ENCODE measurements at regions not wholly inside any gene's neighbourhood (a gene's known extent, or its start where the extent isn't known, plus 50 kb on each side); places are given as distances from the start of the nearest gene placed in this dataset.

DNA sequence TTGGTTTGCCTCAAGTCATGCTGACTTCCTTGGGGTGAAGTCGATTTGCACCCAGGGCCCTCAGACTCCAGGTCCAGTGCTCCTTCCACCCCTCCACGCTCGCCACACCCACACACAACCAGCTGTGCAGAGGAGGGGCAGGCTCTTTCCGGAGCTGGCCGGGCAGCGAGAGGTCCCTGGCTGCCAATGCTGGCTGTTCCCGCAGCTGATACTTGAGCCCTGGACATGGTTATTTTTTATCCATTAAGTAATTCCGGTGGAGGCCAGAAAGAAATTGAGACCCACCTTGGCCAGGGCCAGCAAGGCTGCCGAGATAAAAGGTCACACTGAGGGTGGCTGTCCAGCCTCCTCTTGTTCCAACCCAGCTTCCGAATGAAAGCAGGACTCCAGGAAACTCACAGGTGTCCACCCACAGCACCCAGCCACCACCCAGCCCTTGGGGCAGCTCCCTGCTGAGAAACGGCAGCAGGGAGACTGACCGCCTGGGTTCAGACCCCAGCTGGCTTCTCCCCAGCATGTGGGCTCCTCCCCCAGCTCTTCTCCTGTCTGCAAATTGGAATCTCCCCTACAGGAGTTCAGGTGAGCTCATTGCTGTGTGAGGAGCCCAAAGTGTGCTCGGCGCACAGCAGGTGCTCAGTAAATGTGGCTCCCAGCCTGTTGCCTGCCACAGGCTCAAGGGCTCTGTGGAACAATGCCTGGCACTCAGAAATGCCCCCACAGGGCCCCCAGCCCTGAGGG, 77.8 kb downstream of the PDGFA start:
- Histone ChIP-seq H3K36me3 (replicated peaks) (no peaks in the 10 kb centered on the region), H3K4me3 (no peak overlapping the region), H3K4me1 (no peaks in the 10 kb centered on the region), H3K9me3 (no peaks in the 10 kb centered on the region), H3K27me3 (ENCODE audit: low read depth) (no peaks in the 10 kb centered on the region)
- in situ Hi-C loops (cut with MboI; ENCODE audit: low sequenced_read_pairs), result no loop called here
- no peak for DNase-seq (ENCODE audit: low spot score in 2 of 2)

DNA sequence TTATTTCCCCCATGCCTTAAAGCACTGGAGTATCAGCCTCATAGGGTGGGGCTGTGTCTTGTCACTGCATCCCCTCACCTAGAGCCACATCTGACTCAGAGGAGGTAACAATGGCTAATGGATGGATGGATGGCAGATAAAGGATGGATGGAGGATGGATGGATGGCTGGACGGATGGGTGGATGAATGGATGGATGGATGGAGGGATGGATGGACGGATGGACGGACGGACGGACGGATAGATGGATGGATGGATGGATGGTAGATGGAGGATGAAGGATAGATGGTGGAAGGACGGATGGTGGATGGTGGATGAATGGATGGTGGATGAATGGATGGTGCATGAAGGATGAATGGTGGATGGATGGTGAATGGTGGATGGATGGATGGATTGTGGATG, 77.2 kb downstream of the PDGFA start:
- H3K4me1 ChIP-seq, result no peaks in the 10 kb centered on the region
- no peaks in the 10 kb centered on the region for H3K27me3 ChIP-seq (ENCODE audit: low read depth)
- in situ Hi-C loops (cut with MboI; ENCODE audit: low sequenced_read_pairs), result no loop called here
- no peak for DNase-seq (ENCODE audit: low spot score in 2 of 2)
- H3K4me3 ChIP-seq, result no peak overlapping the region
- no peaks in the 10 kb centered on the region for H3K36me3 ChIP-seq (replicated peaks)
- H3K9me3 ChIP-seq, result no peaks in the 10 kb centered on the region

DNA sequence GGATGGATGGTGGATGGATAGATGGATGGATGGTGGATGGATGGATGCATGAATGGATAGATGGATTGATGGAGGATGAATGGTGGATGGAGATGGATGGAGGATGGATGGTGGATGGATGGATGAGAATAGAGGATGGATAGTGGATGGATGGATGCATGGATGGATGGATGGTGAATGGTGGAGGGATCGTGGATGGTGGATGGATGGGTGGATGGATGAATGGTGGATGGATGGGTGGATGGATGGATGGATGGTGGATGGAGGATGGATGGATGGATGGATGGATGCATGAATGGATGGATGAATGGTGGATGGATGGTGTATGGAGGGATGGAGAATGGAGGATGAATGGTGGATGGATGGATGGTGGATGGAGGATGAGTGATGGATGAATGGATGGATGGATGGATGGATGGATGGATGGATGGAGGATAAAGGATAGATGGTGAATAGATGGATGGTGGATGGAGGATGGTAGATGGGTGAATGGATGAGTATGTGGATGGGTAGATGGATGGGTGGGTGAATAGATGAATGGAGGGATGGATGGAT, 76.3 kb downstream of the PDGFA start:
- H3K9me3 ChIP-seq, result no peaks in the 10 kb centered on the region
- no peaks in the 10 kb centered on the region for H3K27me3 ChIP-seq (ENCODE audit: low read depth)
- in situ Hi-C loops (cut with MboI; ENCODE audit: low sequenced_read_pairs), result no loop called here
- H3K36me3 ChIP-seq (replicated peaks), result no peaks in the 10 kb centered on the region
- DNase-seq (ENCODE audit: low spot score in 2 of 2), result no peak
- H3K4me3 ChIP-seq, result no peak overlapping the region
- H3K4me1 ChIP-seq, result no peaks in the 10 kb centered on the region

DNA sequence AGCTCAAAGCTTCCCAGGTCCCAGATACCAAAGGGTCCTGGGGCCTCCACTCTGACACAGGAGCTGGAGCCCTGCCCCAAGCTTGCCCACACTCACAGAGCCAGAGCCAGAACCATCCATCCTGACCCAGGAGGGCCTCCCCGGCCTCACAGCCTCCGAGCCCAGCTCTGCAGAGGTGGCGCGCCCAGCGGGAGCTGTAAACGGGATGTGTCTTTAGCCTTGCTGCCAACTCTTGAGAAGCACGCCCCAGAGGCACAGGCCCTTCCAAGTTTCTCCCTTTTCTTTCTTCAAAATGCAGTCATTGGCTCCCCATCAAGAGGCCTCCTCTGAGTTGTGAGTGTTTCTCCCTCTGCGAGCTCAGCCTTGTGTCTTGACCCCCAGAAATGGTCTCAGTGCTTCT, 75.0 kb downstream of the PDGFA start:
- no peaks in the 10 kb centered on the region for H3K4me1 ChIP-seq
- H3K36me3 ChIP-seq (replicated peaks), result no peaks in the 10 kb centered on the region
- DNase-seq (ENCODE audit: low spot score in 2 of 2), result no peak
- H3K4me3 ChIP-seq, result no peak overlapping the region
- in situ Hi-C loops (cut with MboI; ENCODE audit: low sequenced_read_pairs), result no loop called here
- no peaks in the 10 kb centered on the region for H3K27me3 ChIP-seq (ENCODE audit: low read depth)
- H3K9me3 ChIP-seq, result no peaks in the 10 kb centered on the region

DNA sequence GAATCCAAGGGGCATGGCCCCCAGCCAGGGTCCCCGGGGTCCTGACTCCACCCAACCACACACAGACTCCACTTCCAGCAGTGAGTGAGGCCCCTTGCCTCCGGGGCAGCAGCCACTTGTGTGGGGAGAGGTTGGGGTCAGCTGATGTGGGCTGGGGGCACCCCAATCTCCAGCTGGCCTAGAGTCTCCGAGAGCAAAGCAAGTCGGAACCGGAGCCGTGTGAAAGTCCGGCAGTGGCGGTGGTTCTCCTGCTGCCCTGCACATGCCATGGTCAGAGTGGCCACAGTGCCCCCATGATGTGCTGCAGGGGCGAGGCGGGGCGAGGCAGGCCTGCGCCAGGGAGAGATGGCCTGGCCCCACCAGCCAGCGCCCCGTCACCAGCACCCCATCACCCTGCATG, 74.6 kb downstream of the PDGFA start:
- no peak for DNase-seq (ENCODE audit: low spot score in 2 of 2)
- H3K4me1 ChIP-seq, result no peaks in the 10 kb centered on the region
- no peak overlapping the region for H3K4me3 ChIP-seq
- H3K9me3 ChIP-seq, result no peaks in the 10 kb centered on the region
- no peaks in the 10 kb centered on the region for H3K27me3 ChIP-seq (ENCODE audit: low read depth)
- in situ Hi-C loops (cut with MboI; ENCODE audit: low sequenced_read_pairs), result no loop called here
- H3K36me3 ChIP-seq (replicated peaks), result no peaks in the 10 kb centered on the region

DNA sequence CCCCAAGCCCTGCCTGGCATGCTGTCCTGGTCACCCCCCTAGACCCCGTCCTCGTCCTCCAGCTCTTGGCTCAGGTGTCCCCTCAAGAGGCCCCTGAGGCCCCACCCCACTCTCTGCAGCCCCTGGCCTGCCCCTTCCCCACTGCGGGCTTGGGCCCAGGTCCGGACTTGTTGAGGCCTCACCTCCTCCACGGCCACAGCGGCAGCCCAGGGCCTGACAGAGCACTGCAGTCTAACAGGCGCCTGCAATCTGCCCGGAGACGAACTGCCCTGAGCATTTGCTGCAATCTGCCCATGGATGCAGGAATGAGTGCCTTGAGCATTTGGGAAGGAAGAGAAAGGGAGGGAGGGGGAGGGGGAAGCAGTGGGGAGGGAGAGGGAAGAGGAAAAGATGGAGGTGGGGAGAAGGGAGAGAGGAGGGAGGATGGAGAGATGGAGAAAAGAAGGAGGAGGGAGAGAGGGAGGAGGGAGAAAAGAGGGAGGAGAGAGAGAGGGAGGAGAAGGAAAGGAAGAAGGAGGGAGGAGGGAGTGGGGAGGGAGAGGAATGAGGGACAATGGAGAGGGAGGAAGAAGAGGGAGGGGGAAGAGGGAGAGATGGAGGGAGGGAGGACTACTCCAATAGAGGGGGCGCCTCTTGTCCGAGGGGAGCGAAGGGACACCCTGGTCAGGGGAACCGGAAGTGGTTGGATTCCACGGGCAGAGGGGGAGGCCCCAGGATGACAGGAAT, 73.9 kb downstream of the PDGFA start:
- Histone ChIP-seq H3K27me3 (ENCODE audit: low read depth) (no peaks in the 10 kb centered on the region), H3K4me1 (no peaks in the 10 kb centered on the region), H3K36me3 (replicated peaks) (no peaks in the 10 kb centered on the region), H3K9me3 (no peaks in the 10 kb centered on the region), H3K4me3 (no peak overlapping the region)
- in situ Hi-C loops (cut with MboI; ENCODE audit: low sequenced_read_pairs), result no loop called here
- DNase-seq (ENCODE audit: low spot score in 2 of 2), result no peak

DNA sequence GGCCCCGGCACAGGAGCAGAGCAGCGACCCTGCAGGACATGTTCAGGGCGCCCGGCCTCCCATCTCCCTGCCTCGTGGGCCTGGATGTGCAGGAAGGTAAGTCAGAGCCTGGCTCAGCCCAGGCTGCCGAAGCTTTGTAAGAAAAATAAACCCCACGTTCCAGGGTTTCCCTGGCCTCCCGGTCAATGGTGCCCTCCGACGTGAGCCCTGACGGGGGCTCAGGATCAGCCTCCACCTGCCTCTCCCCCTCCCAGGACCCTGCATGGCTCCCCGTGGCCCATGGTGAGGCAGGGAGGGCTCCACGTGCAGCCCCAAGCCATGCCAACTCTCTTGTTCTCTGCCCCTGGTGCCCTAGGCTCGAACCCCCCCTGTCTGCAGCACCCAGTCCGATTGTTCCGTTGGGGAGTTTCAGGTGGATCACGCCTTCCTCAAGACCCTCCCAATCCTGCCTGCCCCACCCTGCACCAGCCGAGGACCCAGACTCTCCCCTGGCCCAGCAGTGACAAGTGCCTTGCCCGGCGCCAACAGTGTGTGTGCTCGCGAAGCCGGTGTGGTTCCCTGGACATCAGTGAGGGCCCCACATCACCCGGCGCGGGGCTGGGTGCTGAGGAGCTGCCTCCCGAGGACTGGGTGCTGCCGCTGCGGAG, 73.2 kb downstream of the PDGFA start:
- Histone ChIP-seq H3K27me3 (ENCODE audit: low read depth) (no peaks in the 10 kb centered on the region), H3K4me1 (no peaks in the 10 kb centered on the region), H3K4me3 (no peak overlapping the region), H3K36me3 (replicated peaks) (no peaks in the 10 kb centered on the region), H3K9me3 (no peaks in the 10 kb centered on the region)
- in situ Hi-C loops (cut with MboI; ENCODE audit: low sequenced_read_pairs), result no loop called here
- DNase-seq (ENCODE audit: low spot score in 2 of 2), result no peak

All from HAP-1 (cell line).